ENCODE measurements at regions not wholly inside any gene's neighbourhood (a gene's known extent, or its start where the extent isn't known, plus 50 kb on each side); places are given as distances from the start of the nearest gene placed in this dataset.

- TF ChIP-seq, protein P1, sequence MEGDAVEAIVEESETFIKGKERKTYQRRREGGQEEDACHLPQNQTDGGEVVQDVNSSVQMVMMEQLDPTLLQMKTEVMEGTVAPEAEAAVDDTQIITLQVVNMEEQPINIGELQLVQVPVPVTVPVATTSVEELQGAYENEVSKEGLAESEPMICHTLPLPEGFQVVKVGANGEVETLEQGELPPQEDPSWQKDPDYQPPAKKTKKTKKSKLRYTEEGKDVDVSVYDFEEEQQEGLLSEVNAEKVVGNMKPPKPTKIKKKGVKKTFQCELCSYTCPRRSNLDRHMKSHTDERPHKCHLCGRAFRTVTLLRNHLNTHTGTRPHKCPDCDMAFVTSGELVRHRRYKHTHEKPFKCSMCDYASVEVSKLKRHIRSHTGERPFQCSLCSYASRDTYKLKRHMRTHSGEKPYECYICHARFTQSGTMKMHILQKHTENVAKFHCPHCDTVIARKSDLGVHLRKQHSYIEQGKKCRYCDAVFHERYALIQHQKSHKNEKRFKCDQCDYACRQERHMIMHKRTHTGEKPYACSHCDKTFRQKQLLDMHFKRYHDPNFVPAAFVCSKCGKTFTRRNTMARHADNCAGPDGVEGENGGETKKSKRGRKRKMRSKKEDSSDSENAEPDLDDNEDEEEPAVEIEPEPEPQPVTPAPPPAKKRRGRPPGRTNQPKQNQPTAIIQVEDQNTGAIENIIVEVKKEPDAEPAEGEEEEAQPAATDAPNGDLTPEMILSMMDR (conservative IDR thresholded peaks at IDR 0.05; ENCODE audit: low read depth, low read length) = no peak
- TF ChIP-seq EZH2phosphoT487 (IDR thresholded peaks at IDR 0.05; ENCODE audit: borderline replicate concordance, low read length) = no peak
Measured at GRCh38 chr10:131708225-131708880, 192.5 kb upstream of the PPP2R2D start.
